SK-N-SH treated with all-trans-retinoic acid at 6 μM for 48 hours (cell line): ENCODE measurements at regions not wholly inside any gene's neighbourhood (a gene's known extent, or its start where the extent isn't known, plus 50 kb on each side); places are given as distances from the start of the nearest gene placed in this dataset.

Experiments used
- ARNTL ChIP-seq: fragments of 450-650 bp; formaldehyde crosslinking; IDR thresholded peaks from 2 replicates; pipeline ENCODE4 v1.5.0; 2020; ENCODE audit warnings: low read depth, mild to moderate bottlenecking, moderate library complexity, borderline replicate concordance
- ZFP3 ChIP-seq: fragments of 250-450 bp; sonication (Bioruptor Pico); IDR thresholded peaks from 2 replicates; pipeline ENCODE4 v1.5.0; 2020; ENCODE audit warnings: mild to moderate bottlenecking, moderate library complexity

- TF ChIP-seq ARNTL (CRISPR knock-in tag) = no peak
- no peak for TF ChIP-seq ZFP3 (CRISPR knock-in tag)
Observed at GRCh38 chr17:73956595-73957465, 246.6 kb upstream of the RPL38 start.
